ENCODE measurements at regions not wholly inside any gene's neighbourhood (a gene's known extent, or its start where the extent isn't known, plus 50 kb on each side); places are given as distances from the start of the nearest gene placed in this dataset.

DNA sequence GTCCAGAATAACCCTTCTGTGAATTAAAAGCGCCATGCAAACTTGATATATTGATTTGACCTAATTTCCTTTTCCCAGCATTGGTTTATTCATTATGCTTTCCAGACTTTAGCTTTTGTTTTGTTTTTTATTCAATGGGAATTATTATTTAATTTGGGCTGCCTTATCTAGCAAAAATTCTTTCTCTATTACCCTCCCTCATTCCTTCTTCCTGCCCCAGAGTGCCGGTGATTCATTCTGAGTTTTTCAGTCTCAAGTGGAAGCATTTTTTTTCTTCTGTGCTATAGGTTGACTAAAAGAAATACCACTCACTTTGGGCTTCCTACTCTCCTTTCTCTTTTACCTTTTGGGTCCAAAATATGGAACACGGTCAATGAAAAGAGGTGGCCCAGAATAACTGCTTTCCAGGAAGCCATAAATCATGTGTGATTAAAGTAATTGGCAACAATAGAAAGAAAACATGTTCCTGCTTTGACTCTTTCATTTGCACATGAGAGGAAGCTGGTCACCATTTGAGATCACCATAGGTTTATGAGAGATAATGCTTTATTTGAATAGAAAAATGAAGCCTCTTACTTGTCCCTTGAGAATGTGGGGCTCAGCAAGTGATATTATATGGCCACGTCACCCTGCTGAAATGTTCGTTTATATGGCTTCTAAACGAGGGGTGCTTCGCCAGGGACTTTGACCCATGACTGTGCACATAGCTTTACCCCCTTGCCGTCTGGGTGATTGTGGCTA, 422.8 kb upstream of the ZEB2 start:
- Histone ChIP-seq H3K9ac (no peak overlapping the region), H4K20me1 (no peaks in the 10 kb centered on the region), H3K4me2 (no peak overlapping the region), H3K27me3 (no peaks in the 10 kb centered on the region), H3K9me3 (replicated peaks in 1 of 11) (peaks cover 0 to 8% (median 3%) of the 10 kb centered on the region in 11 experiments; a peak in 7 of 22 replicates), H3K27ac (no peak overlapping the region), H3K4me3 (no peak overlapping the region), H3K36me3 (no peaks in the 10 kb centered on the region), H3K4me1 (peaks cover 0 to 8% (median 0%) of the 10 kb centered on the region in 10 experiments; a peak in 5 of 20 replicates)
- TF ChIP-seq Cebpa-rat (IDR thresholded peaks at IDR 0.05) = no peak

DNA sequence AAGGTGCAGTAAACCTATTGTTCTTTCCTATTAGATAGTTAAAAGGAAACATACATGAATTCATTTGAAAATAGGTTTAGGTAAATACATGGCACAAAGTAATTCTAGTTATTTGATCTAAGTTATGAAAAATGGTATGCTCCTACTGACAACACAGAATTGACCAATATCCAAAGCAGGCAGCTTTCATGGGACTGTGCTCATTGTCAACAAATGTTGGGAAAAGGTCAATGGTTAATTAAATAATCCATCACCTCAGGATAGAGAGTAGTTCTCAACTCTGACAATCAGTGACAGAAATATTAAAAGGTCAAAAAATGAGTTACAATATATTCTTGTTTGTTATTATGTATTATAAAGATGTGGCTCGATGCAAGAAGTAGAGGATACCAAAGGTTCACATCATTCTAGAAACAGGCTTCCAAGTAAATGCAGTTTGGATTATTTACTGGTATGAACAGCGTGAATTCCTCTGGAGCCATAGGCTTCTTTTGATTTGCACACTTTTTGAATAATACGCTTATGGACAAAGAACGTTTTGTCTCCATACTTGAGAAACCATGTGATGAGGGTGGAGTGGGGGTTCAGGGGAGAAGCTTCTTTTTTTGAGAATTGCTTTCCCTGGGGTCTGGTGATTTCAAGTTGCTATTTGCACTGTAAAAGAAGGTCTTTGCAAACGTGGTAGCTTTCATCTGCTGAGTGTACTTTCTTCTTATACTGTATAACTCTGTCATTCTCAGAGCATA, 422.0 kb upstream of the ZEB2 start:
- no peak overlapping the region for H3K4me2 ChIP-seq
- peaks cover 0 to 9% (median 0%) of the 10 kb centered on the region in 10 experiments; a peak in 6 of 20 replicates for H3K4me1 ChIP-seq

DNA sequence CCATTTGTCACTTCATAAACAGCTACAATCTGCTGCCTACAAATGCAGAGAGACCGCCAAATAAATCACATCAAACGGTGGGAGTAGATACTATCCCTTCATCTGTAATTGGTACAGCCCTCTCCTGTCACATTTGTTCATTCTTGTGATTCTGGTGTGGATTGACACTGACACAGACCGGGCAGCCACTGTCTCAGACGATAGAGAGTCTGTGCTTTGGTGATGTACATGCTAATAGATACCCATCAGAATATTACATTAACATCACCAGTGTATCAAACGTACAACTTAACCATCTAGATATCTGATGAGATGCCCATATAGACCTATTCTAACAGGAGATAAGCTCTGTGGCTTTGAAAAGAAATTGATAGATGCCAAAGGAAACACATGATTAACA, 419.7 kb upstream of the ZEB2 start:
- H3K4me3 ChIP-seq = no peak overlapping the region
- H3K4me2 ChIP-seq = no peak overlapping the region
- no peak overlapping the region for H3K9ac ChIP-seq
- H3K9me3 ChIP-seq (replicated peaks in 1 of 11) = peaks cover 0 to 8% (median 0%) of the 10 kb centered on the region in 11 experiments; a peak in 4 of 22 replicates
- no peak overlapping the region for H3K27ac ChIP-seq
- TF ChIP-seq Cebpa-rat (IDR thresholded peaks at IDR 0.05) = no peak
- no peaks in the 10 kb centered on the region for H4K20me1 ChIP-seq
- H3K4me1 ChIP-seq = peaks cover 10 to 28% (median 15%) of the 10 kb centered on the region in 10 experiments; a peak in 18 of 20 replicates
- H3K36me3 ChIP-seq = no peaks in the 10 kb centered on the region
- H3K27me3 ChIP-seq = no peaks in the 10 kb centered on the region

More for the DNA sequence above, 422.0 kb upstream of the ZEB2 start:
- no peak for TF ChIP-seq Cebpa-rat (IDR thresholded peaks at IDR 0.05)
- no peak overlapping the region for H3K9ac ChIP-seq
- H3K4me3 ChIP-seq = no peak overlapping the region
- H3K9me3 ChIP-seq (replicated peaks in 1 of 11) = peaks cover 0 to 8% (median 1%) of the 10 kb centered on the region in 11 experiments; a peak in 7 of 22 replicates
- no peaks in the 10 kb centered on the region for H4K20me1 ChIP-seq
- no peaks in the 10 kb centered on the region for H3K27me3 ChIP-seq
- H3K27ac ChIP-seq = no peak overlapping the region
- no peaks in the 10 kb centered on the region for H3K36me3 ChIP-seq

DNA sequence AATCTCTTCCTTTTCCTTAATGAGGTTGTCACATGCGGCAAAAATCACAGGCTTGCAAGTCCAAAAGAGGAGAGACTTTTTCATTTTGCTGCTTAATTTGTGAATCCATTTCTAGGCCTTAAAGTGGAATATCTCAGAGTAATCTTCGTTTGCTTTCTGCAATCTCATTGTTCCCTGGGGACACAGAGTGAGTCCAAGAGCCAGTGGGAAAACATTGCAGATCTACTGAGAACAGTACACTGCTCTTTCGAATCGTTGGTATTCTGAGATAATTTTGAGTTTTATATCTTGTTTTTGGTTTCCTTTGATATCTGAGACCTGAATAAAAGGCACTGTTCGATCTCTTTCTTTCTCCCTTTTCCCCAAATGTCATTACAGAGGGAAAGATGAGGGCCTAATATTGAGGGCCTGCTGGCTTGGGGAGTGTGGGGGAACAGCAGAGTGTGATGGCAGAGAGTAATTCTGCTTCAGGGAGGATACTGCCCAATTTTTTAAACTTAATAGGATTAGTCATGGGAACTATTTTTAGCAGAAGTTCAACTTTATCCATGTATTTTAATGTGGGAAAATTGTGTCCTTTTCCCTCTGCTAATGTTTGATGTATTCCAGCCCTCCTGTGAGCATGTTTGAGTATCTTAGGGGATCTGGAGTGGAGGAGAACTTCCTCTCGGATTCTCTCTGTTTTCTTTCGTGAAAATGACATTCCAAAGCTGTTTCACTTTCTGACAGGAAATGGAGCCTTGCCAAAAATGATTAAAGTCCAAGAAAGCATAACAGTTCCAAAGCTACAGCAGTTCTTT, 418.2 kb upstream of the ZEB2 start:
- TF ChIP-seq Cebpa-rat (IDR thresholded peaks at IDR 0.05) = no peak
- no peak overlapping the region for H3K27ac ChIP-seq
- H3K9me3 ChIP-seq (replicated peaks in 1 of 11) = peaks cover 0 to 8% (median 0%) of the 10 kb centered on the region in 11 experiments; a peak in 4 of 22 replicates
- no peaks in the 10 kb centered on the region for H3K36me3 ChIP-seq
- H4K20me1 ChIP-seq = no peaks in the 10 kb centered on the region
- H3K9ac ChIP-seq = no peak overlapping the region
- peak overlapping the region in 2 of 11 experiments; percentile 36 to 51; a peak in 3 of 22 replicates for H3K4me2 ChIP-seq
- peaks cover 10 to 28% (median 15%) of the 10 kb centered on the region in 10 experiments; a peak in 18 of 20 replicates for H3K4me1 ChIP-seq
- H3K27me3 ChIP-seq = no peaks in the 10 kb centered on the region
- H3K4me3 ChIP-seq = no peak overlapping the region

DNA sequence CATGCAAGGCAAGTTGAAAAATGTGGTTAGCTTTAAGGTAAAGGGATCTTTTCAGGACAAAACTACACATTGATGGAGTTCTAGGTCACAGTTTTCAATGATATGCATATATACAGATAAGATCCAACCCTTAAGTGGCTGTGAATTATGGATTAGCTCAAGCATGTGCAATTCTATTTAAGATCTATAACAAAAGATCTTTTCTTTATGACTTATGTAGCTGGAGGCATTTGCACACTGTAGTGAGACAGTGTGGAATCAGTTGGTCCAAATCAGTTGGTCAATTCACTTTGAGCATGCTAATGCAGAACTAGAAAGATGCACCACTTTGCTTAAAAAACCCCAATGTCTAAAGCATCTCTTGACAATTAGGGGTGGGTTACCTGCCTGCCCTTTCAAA, 417.1 kb upstream of the ZEB2 start:
- Histone ChIP-seq H3K4me3 (no peak overlapping the region), H3K36me3 (no peaks in the 10 kb centered on the region), H3K27ac (peak overlapping the region in 1 of 11 experiments; percentile 60; a peak in 1 of 22 replicates), H3K4me1 (peaks cover 10 to 28% (median 15%) of the 10 kb centered on the region in 10 experiments; a peak in 18 of 20 replicates), H3K4me2 (peak overlapping the region in 3 of 11 experiments; percentile 53 to 76 (median 75); a peak in 3 of 22 replicates), H4K20me1 (no peaks in the 10 kb centered on the region), H3K9ac (no peak overlapping the region), H3K9me3 (replicated peaks in 1 of 11) (peaks cover 0 to 8% (median 0%) of the 10 kb centered on the region in 11 experiments; a peak in 4 of 22 replicates), H3K27me3 (no peaks in the 10 kb centered on the region)
- TF ChIP-seq Cebpa-rat (IDR thresholded peaks at IDR 0.05) = no peak

DNA sequence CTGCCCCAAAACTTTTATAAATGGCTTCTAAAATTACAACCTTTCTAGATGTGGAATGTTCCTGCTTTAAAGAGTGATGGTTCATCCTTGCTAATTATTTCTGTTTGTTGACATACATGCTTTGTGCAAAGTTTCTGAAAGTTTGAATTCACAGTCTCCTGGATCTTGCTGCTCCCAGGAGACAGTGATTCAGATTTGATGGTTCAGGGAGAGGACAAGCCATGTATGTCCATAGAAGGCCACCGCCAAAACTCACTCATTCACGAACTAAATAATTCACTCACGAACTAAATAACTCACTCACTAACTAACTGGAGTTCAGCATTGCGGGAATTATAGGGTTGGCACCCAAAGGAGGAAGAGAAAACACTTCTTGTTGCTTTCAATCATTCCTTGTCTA, 416.5 kb upstream of the ZEB2 start:
- H3K36me3 ChIP-seq = no peaks in the 10 kb centered on the region
- H3K4me2 ChIP-seq = peak overlapping the region in 10 of 11 experiments; percentile 6 to 76 (median 38); a peak in 16 of 22 replicates
- no peaks in the 10 kb centered on the region for H4K20me1 ChIP-seq
- H3K4me3 ChIP-seq = no peak overlapping the region
- H3K27ac ChIP-seq = peak overlapping the region in 10 of 11 experiments; percentile 8 to 60 (median 20); a peak in 12 of 22 replicates
- TF ChIP-seq Cebpa-rat (IDR thresholded peaks at IDR 0.05) = no peak
- peaks cover 0 to 8% (median 0%) of the 10 kb centered on the region in 11 experiments; a peak in 4 of 22 replicates for H3K9me3 ChIP-seq (replicated peaks in 1 of 11)
- no peak overlapping the region for H3K9ac ChIP-seq
- no peaks in the 10 kb centered on the region for H3K27me3 ChIP-seq
- peaks cover 10 to 28% (median 15%) of the 10 kb centered on the region in 10 experiments; a peak in 18 of 20 replicates for H3K4me1 ChIP-seq

DNA sequence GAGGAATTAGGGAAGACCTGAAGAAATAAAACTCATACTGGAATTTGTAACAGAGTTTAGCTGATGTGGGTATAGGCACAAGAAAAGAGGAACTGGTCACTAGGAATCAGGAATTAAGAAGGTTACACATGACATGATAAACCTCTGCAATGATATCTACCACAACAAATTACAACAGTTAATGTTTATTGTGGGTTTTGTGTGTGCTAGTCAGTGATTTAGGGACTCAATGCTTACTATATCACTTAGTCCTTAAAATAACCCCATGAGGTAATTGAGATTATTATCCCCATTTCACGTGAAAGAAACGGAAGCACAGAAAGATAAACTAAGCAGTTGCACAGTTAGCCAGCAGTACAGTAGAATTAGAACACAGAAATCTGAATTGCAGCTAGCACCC, 415.8 kb upstream of the ZEB2 start:
- peaks cover 10 to 28% (median 15%) of the 10 kb centered on the region in 10 experiments; a peak in 18 of 20 replicates for H3K4me1 ChIP-seq

DNA sequence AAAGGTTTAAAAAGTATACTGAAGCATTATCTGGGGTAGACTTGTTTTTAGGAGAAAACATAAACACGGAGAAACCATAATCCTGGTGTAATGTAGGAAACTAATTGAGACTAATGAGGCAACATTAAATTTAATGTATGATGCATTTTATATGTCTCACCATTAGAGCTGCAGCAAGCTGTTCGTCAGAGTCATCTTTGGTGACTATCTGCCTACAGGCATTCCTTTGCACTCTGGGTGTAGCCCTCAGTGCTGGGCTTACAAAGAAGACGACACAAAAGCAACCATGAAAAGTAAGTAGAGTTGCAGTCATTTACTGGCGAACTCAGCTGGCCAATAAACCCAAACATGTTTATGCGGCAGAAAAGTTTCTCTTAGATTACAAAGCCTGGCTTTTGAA, 415.3 kb upstream of the ZEB2 start:
- Histone ChIP-seq H4K20me1 (no peaks in the 10 kb centered on the region), H3K4me1 (peaks cover 10 to 28% (median 15%) of the 10 kb centered on the region in 10 experiments; a peak in 18 of 20 replicates), H3K27ac (peak overlapping the region in 9 of 11 experiments; percentile 10 to 62 (median 44); a peak in 13 of 22 replicates), H3K9ac (peak overlapping the region in 1 of 11 experiments; percentile 39; a peak in 1 of 22 replicates), H3K4me3 (no peak overlapping the region), H3K27me3 (no peaks in the 10 kb centered on the region), H3K4me2 (peak overlapping the region in 8 of 11 experiments; percentile 11 to 76 (median 48); a peak in 10 of 22 replicates), H3K9me3 (replicated peaks in 1 of 11) (peaks cover 0 to 2% (median under 1%) of the 10 kb centered on the region in 11 experiments; a peak in 6 of 22 replicates), H3K36me3 (no peaks in the 10 kb centered on the region)
- TF ChIP-seq Cebpa-rat (IDR thresholded peaks at IDR 0.05) = no peak

More for the DNA sequence above, 415.8 kb upstream of the ZEB2 start:
- H3K36me3 ChIP-seq = no peaks in the 10 kb centered on the region
- peak overlapping the region in 10 of 11 experiments; percentile 8 to 62 (median 45); a peak in 12 of 22 replicates for H3K27ac ChIP-seq
- TF ChIP-seq Cebpa-rat (IDR thresholded peaks at IDR 0.05) = no peak
- H3K4me2 ChIP-seq = peak overlapping the region; percentile 6 to 76 (median 32); a peak in 17 of 22 replicates
- H4K20me1 ChIP-seq = no peaks in the 10 kb centered on the region
- peak overlapping the region in 1 of 11 experiments; percentile 39; a peak in 1 of 22 replicates for H3K9ac ChIP-seq
- no peaks in the 10 kb centered on the region for H3K27me3 ChIP-seq
- no peak overlapping the region for H3K4me3 ChIP-seq
- peaks cover 0 to 1% (median 0%) of the 10 kb centered on the region in 11 experiments; a peak in 3 of 22 replicates for H3K9me3 ChIP-seq (replicated peaks in 1 of 11)
